ENCODE measurements at regions not wholly inside any gene's neighbourhood (a gene's known extent, or its start where the extent isn't known, plus 50 kb on each side); places are given as distances from the start of the nearest gene placed in this dataset.

- WGBS, 4 donors: 94 to 100% (median 95%) methylated on average over 3 of the region's 3 CpGs
- no peaks in the 10 kb centered on the region for H3K36me3 ChIP-seq (replicated peaks in 1 of 2)
- H3K9me3 ChIP-seq (replicated peaks in 1 of 3): peaks cover 0 to 2% (median 0%) of the 10 kb centered on the region in 3 donors
- no peaks in the 10 kb centered on the region for H3K27me3 ChIP-seq
- no peak for DNase-seq
- no peak overlapping the region for H3K27ac ChIP-seq
- H3K4me1 ChIP-seq (replicated peaks in 1 of 2): no peaks in the 10 kb centered on the region
- no peak for TF ChIP-seq POLR2A (IDR thresholded peaks at IDR 0.05)
- TF ChIP-seq, protein P1, sequence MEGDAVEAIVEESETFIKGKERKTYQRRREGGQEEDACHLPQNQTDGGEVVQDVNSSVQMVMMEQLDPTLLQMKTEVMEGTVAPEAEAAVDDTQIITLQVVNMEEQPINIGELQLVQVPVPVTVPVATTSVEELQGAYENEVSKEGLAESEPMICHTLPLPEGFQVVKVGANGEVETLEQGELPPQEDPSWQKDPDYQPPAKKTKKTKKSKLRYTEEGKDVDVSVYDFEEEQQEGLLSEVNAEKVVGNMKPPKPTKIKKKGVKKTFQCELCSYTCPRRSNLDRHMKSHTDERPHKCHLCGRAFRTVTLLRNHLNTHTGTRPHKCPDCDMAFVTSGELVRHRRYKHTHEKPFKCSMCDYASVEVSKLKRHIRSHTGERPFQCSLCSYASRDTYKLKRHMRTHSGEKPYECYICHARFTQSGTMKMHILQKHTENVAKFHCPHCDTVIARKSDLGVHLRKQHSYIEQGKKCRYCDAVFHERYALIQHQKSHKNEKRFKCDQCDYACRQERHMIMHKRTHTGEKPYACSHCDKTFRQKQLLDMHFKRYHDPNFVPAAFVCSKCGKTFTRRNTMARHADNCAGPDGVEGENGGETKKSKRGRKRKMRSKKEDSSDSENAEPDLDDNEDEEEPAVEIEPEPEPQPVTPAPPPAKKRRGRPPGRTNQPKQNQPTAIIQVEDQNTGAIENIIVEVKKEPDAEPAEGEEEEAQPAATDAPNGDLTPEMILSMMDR (IDR thresholded peaks at IDR 0.05): no peak
- no peak overlapping the region for H3K4me3 ChIP-seq
- intact Hi-C loops (cut with DNase I): no loop called here
Measured at GRCh38 chr3:104591776-104592175, 774.9 kb upstream of the ALCAM start.

DNA sequence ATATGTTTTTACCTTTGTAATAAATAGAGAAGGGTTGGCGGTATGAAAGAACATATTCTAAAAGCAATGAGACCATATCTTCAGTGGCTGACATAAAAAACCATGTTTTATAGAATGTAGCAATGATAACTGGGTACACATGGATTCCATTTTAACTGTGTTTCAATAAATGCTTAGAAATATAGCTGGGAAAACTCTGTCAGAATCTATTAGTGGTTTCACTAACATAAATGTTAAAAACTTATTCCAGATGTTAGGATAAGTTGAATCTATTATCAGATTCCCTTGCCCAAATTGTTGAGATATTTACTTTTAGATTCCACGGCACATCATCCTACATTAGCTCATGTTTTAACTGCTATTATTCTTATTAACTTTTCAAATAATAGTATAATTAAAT is 772.2 kb upstream of the ALCAM start:
- no peak for DNase-seq
- 90 to 97% (median 97%) methylated on average over 2 of the region's 2 CpGs for WGBS, 4 donors
- Histone ChIP-seq H3K36me3 (replicated peaks in 1 of 2) (no peaks in the 10 kb centered on the region), H3K27me3 (no peaks in the 10 kb centered on the region), H3K9me3 (replicated peaks in 1 of 3) (peaks cover 0 to 2% (median 0%) of the 10 kb centered on the region in 3 donors), H3K4me3 (no peak overlapping the region), H3K27ac (no peak overlapping the region), H3K4me1 (replicated peaks in 1 of 2) (no peaks in the 10 kb centered on the region)
- intact Hi-C loops (cut with DNase I): no loop called here
- TF ChIP-seq POLR2A (IDR thresholded peaks at IDR 0.05): no peak
- TF ChIP-seq, protein P1 (IDR thresholded peaks at IDR 0.05): no peak

- 91 to 95% (median 93%) methylated on average over 2 of the region's 2 CpGs for WGBS, 4 donors
Measured at GRCh38 chr3:104596054-104596453, 770.7 kb upstream of the ALCAM start.

GRCh38 chr3:104596551-104596950 is 770.2 kb upstream of the ALCAM start:
- H3K27ac ChIP-seq: no peak overlapping the region
- TF ChIP-seq POLR2A (IDR thresholded peaks at IDR 0.05): no peak
- TF ChIP-seq, protein P1 (IDR thresholded peaks at IDR 0.05): peak; percentile 14 to 52 (median 38)
- no peak overlapping the region for H3K4me3 ChIP-seq
- no peaks in the 10 kb centered on the region for H3K27me3 ChIP-seq
- peaks cover 0 to 2% (median 0%) of the 10 kb centered on the region in 3 donors for H3K9me3 ChIP-seq (replicated peaks in 1 of 3)
- 32 to 44% (median 40%) methylated on average over 2 of the region's 2 CpGs for WGBS, 4 donors
- DNase-seq: peak in 1 of 7 donors; percentile 6
- intact Hi-C loops (cut with DNase I): no loop called here
- H3K36me3 ChIP-seq (replicated peaks in 1 of 2): no peaks in the 10 kb centered on the region
- H3K4me1 ChIP-seq (replicated peaks in 1 of 2): no peaks in the 10 kb centered on the region

More at GRCh38 chr3:104596054-104596453, 770.7 kb upstream of the ALCAM start:
- H3K4me1 ChIP-seq (replicated peaks in 1 of 2): no peaks in the 10 kb centered on the region
- no peak for TF ChIP-seq POLR2A (IDR thresholded peaks at IDR 0.05)
- TF ChIP-seq, protein P1 (IDR thresholded peaks at IDR 0.05): no peak
- intact Hi-C loops (cut with DNase I): no loop called here
- no peak overlapping the region for H3K4me3 ChIP-seq
- H3K27ac ChIP-seq: no peak overlapping the region
- no peaks in the 10 kb centered on the region for H3K27me3 ChIP-seq
- H3K36me3 ChIP-seq (replicated peaks in 1 of 2): no peaks in the 10 kb centered on the region
- peaks cover 0 to 2% (median 0%) of the 10 kb centered on the region in 3 donors for H3K9me3 ChIP-seq (replicated peaks in 1 of 3)
- no peak for DNase-seq
